GM19324 (cell line): ENCODE measurements at regions not wholly inside any gene's neighbourhood (a gene's known extent, or its start where the extent isn't known, plus 50 kb on each side); places are given as distances from the start of the nearest gene placed in this dataset.
"Not testable (repeated sequence)": the region's sequence is repeated elsewhere in the genome, so short reads cannot be mapped to it uniquely, and the experiment has no call there.

Experiments used
- ATAC-seq: cut with Tn5 transposase; IDR thresholded peaks from one replicate; pipeline ENCODE4 v1.9.1; 2021; ENCODE audit warnings: mild to moderate bottlenecking, moderate library complexity; ENCODE audit not compliant: unreplicated experiment, low FRiP score

GRCh38 chr15:39419651-39420050, 161.2 kb upstream of the THBS1 start:
- ATAC-seq = no peak

- not testable (repeated sequence) for ATAC-seq
Observed at GRCh38 chr15:39420123-39420852, 160.6 kb upstream of the THBS1 start.

GRCh38 chr15:39420853-39421192, 160.1 kb upstream of the THBS1 start:
- not testable (repeated sequence) for ATAC-seq

- peak; percentile 92 for ATAC-seq
Observed at GRCh38 chr15:39426552-39427532, 154.0 kb upstream of the THBS1 start.

- ATAC-seq = peak; percentile 6
Observed at GRCh38 chr15:39427705-39428104, 153.2 kb upstream of the THBS1 start.

- ATAC-seq = no peak
Observed at GRCh38 chr15:39429898-39430357, 151.0 kb upstream of the THBS1 start.

GRCh38 chr15:39430389-39430788, 150.5 kb upstream of the THBS1 start:
- ATAC-seq = no peak

- no peak for ATAC-seq
Observed at GRCh38 chr15:39431376-39431775, 149.5 kb upstream of the THBS1 start.

- ATAC-seq = no peak
Observed at GRCh38 chr15:39432026-39432425, 148.9 kb upstream of the THBS1 start.

- ATAC-seq = no peak
Observed at GRCh38 chr15:39432912-39433348, 147.9 kb upstream of the THBS1 start.

- no peak for ATAC-seq
Observed at GRCh38 chr15:39433376-39433775, 147.5 kb upstream of the THBS1 start.

GRCh38 chr15:39434163-39434562, 146.7 kb upstream of the THBS1 start:
- no peak for ATAC-seq

- ATAC-seq = no peak
Observed at GRCh38 chr15:39434751-39435238, 146.1 kb upstream of the THBS1 start.

- no peak for ATAC-seq
Observed at GRCh38 chr15:39435244-39435643, 145.6 kb upstream of the THBS1 start.

GRCh38 chr15:39438260-39438659, 142.6 kb upstream of the THBS1 start:
- ATAC-seq = no peak

- no peak for ATAC-seq
Observed at GRCh38 chr15:39438799-39439592, 141.9 kb upstream of the THBS1 start.

- ATAC-seq = no peak
Observed at GRCh38 chr15:39442898-39443297, 138.0 kb upstream of the THBS1 start.

- no peak for ATAC-seq
Observed at GRCh38 chr15:39443659-39444219, 137.1 kb upstream of the THBS1 start.

GRCh38 chr15:39444735-39445470, 136.0 kb upstream of the THBS1 start:
- no peak for ATAC-seq
